HG03342 (cell line): ENCODE measurements at regions not wholly inside any gene's neighbourhood (a gene's known extent, or its start where the extent isn't known, plus 50 kb on each side); places are given as distances from the start of the nearest gene placed in this dataset.

Experiments used
- ATAC-seq: cut with Tn5 transposase; IDR thresholded peaks from one replicate; pipeline ENCODE4 v1.9.1; 2021; ENCODE audit warnings: mild to moderate bottlenecking, moderate library complexity; ENCODE audit not compliant: unreplicated experiment

- ATAC-seq = no peak
Observed at GRCh38 chr1:34270181-34270580, 93.5 kb downstream of the C1orf94 start.

DNA sequence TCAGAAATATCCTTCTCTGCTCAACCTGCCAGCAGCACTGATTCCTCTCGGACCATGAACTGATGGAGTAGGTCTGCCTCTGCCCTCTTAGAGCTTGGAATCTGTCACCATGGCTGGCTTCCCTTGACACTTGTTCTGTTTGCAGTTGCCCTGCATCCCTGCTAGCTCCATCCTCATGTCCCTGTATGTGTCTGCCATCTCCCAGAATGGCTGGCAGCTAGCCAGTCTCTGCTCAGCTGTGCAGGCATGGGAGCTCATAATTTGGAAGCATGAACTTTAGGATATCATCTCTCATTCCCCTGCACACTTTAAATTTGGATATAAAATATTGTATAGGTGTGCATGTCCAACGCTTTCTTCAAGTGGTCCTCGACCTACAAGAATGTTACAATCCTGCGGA, 95.4 kb downstream of the C1orf94 start:
- no peak for ATAC-seq

DNA sequence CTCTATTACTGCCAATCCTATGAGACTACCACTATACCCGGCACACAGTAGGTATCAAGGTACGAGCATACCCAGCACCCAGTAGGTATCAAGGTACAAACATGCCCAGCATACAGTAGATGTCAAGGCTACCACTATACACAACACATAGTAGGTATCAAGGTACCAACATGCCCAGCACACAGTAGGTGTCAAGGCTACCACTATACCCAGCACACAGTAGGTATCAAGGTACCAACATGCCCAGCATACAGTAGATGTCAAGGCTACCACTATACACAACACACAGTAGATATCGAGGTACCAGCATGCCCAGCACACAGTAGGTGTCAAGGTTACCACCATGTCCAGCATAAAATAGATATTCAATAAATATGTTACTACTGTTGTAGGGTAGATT, 98.4 kb downstream of the C1orf94 start:
- no peak for ATAC-seq

DNA sequence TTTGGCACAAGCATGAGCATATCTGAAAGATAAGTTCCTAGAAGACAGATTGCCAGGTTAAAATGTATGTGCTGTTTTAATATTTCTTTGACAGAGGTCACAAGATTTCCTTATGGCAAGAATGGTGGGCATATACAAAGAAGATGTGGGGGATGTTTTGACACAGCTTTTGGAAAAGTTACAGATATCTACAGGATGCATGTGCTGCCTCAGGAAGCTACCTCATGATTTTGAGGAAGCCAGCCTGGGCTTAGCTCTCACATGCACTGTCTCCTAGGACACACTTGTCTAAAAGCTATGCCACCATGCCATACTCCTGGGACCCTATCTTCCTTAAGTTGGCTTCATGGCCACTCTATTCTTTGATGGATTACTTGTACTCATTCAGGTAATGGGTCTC, 99.9 kb downstream of the C1orf94 start:
- ATAC-seq = no peak

GRCh38 chr1:34277150-34277549, 100.4 kb downstream of the C1orf94 start:
- no peak for ATAC-seq

- no peak for ATAC-seq
Observed at GRCh38 chr1:34278211-34278610, 101.5 kb downstream of the C1orf94 start.

DNA sequence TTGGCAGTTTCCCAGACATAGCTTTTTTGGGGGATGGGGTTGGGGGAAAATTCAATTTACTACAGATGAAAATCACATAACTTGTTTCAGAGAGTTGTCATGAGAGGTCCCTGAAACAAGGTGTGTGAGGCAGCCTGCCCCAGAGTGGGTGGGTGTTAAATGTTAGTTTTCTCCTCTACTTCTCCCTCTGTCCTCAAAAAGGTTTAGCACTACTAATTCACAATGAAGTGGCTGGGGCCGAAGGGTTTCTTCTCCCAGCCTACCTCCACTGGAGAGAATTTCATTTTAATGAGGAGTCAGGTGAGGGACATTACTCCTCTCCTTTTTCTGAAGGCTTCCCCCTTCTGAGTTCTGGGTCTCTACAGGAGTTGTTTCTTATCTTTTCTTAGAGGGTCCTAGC, 103.3 kb downstream of the C1orf94 start:
- ATAC-seq = no peak

GRCh38 chr1:34280509-34280908, 103.8 kb downstream of the C1orf94 start:
- no peak for ATAC-seq

- no peak for ATAC-seq
Observed at GRCh38 chr1:34283142-34283541, 106.4 kb downstream of the C1orf94 start.

DNA sequence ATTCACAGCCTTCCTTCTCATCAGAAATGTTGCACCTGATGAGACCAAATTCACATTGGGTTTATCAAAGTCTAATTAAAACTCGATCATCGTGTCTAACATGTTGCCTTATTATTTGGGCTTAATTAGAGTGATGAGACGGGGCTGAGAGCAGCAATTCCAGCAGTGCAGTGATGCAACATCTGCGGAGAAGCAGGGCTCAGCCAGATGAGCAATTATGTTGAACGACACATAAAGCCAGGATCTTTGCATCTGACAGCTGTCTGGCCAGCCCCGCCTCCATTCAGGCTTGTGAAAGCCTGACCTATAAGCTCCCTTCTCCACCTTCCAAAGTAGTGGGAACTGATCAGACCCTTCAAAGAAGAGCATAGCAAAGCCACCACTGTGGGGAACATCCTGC, 109.8 kb downstream of the C1orf94 start:
- ATAC-seq = no peak

DNA sequence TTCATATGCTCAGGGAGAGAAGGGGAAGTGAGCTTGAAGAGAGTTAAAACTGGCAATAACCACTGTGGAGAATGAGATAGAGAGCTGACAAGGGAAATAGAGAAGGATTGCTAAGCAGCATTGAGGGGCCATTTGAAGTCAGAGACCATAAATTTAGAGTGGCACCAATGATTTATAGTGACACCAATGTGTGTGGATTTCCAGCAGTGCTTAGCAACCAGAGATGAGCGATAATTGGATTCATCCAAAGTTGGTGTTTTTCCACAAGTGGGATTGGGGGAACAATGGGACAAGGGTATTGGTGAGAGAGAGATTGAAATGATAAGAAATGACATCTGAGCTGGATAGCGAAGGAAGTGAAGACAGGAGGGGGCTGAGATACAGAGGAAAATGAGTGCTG, 114.1 kb downstream of the C1orf94 start:
- no peak for ATAC-seq

GRCh38 chr1:34292472-34292871, 115.8 kb downstream of the C1orf94 start:
- ATAC-seq = no peak

- ATAC-seq = no peak
Observed at GRCh38 chr1:34296059-34296458, 119.4 kb downstream of the C1orf94 start.

GRCh38 chr1:34302798-34303197, 126.1 kb downstream of the C1orf94 start:
- ATAC-seq = no peak

- no peak for ATAC-seq
Observed at GRCh38 chr1:34303218-34303617, 126.5 kb downstream of the C1orf94 start.

- ATAC-seq = no peak
Observed at GRCh38 chr1:34306568-34306967, 129.9 kb downstream of the C1orf94 start.

- no peak for ATAC-seq
Observed at GRCh38 chr1:34312359-34312758, 135.7 kb downstream of the C1orf94 start.

- no peak for ATAC-seq
Observed at GRCh38 chr1:34315974-34316373, 139.3 kb downstream of the C1orf94 start.

DNA sequence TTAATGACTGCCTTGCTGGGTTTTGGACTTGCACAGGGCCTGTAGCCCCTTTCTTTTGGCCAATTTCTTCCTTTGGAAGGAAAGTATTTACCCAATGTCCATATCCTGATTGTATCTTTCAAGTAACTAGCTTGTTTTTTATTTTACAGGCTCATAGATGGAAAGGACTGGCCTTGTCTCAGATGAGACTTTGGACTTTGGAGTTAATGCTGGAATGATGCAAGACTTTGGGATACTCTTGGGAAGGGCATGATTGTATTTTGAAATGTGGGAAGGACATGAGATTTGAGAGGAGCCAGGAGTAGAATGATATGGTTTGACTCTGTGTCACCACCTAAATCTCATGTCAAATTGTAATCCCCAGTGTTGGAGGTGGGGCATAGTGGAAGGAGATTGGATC, 140.1 kb downstream of the C1orf94 start:
- no peak for ATAC-seq

DNA sequence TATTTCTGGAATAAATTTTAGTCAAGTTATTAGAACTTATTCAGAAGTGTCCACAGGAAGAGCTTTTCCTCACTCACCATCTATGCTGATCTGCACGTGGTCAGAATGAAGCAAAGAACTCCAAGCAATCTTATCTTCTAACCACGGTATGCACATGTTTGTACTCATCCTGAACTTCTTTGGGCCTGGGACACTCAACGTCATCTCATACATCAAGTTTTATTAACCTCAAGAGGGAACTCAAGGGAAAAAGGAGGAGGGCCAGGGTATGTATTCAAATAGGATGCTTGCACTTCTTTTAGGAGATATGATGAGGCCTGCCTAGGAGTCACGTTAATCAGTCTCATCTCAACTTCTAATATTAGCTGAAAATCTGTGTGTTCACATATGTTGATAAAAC, 142.5 kb downstream of the C1orf94 start:
- ATAC-seq = no peak

DNA sequence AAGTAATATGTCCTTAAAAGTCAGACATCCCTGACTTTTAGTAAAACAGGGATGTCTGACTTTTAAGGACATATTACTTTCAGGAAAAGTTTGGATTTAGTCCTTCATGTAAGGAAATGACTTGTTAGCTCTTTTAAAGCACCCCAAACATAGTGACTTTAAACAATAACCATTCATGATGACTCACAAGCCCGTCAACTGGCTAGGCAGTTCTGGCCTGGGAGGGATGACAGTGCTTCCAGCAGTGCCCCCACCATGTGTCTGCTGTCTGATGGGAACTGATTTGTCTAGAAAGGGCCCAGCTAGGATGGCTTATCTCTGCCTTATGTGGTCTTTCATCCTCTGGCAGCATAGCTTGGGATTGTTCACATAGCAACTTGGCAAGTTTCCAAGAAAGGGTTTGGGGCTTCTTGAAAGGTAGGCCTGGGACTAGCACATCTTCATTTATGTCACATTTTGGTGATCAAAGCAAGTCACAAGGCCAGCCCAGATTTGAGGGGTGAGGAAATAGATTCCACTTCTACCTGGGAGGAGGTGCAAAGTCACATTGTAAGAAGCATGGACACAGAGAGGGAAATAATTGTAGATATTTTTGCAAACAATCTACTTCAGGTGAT, 143.5 kb downstream of the C1orf94 start:
- ATAC-seq = no peak

- no peak for ATAC-seq
Observed at GRCh38 chr1:34322969-34323368, 146.3 kb downstream of the C1orf94 start.

GRCh38 chr1:34324879-34325440, 148.3 kb downstream of the C1orf94 start:
- ATAC-seq = no peak
